ENCODE measurements at regions not wholly inside any gene's neighbourhood (a gene's known extent, or its start where the extent isn't known, plus 50 kb on each side); places are given as distances from the start of the nearest gene placed in this dataset.

- no peak for TF ChIP-seq CTCF (IDR thresholded peaks at IDR 0.05; ENCODE audit: borderline replicate concordance, extremely low read depth, low read length, poor library complexity, severe bottlenecking)
- TF ChIP-seq EZH2 (IDR thresholded peaks at IDR 0.05; ENCODE audit: borderline replicate concordance, low read depth, low read length, severe bottlenecking) = no peak
Observed at GRCh38 chr3:25899352-25900101, 109.6 kb downstream of the OXSM start.

Measured in DND-41 (cell line).